Lung (tissue), 11 donors: ENCODE measurements at regions not wholly inside any gene's neighbourhood (a gene's known extent, or its start where the extent isn't known, plus 50 kb on each side); places are given as distances from the start of the nearest gene placed in this dataset.

Source experiments
- ATAC-seq: fragments of 200-7000 bp; cut with Tn5 transposase; one replicate; pipeline ENCODE4 v1.9.1; 2020; ENCODE audit warnings: moderate number of reproducible peaks; ENCODE audit not compliant: insufficient read depth, low FRiP score
- DNase-seq, 3 donors: peaks; one replicate each; pipeline ENCODE4 v3.0.0-alpha.2; 2013 to 2017
- H3K27ac ChIP-seq, 2 donors: one replicate each; pipeline ENCODE4 v1.5.1; 2013; ENCODE audit warnings: mild to moderate bottlenecking in 2 of 2, moderate library complexity in 2 of 2, control low read depth in 1 of 2, inconsistent platforms in 1 of 2, low read depth in 1 of 2, low read length in 1 of 2
- H3K27me3 ChIP-seq, 3 donors: one replicate each; pipeline ENCODE4 v1.5.1; 2013; ENCODE audit warnings: low read length in 2 of 3; ENCODE audit not compliant: control insufficient read depth in 3 of 3, insufficient read depth in 3 of 3
- H3K36me3 ChIP-seq, 4 donors: one replicate each; pipeline ENCODE4 v1.5.1; 2013; ENCODE audit warnings: low read length in 4 of 4, mild to moderate bottlenecking in 1 of 4, moderate library complexity in 1 of 4; ENCODE audit not compliant: control insufficient read depth in 4 of 4, insufficient read depth in 4 of 4
- H3K4me1 ChIP-seq, 5 donors: one replicate each; pipeline ENCODE4 v1.5.1; 2013; ENCODE audit warnings: low read length in 5 of 5, mild to moderate bottlenecking in 2 of 5, moderate library complexity in 1 of 5; ENCODE audit not compliant: control insufficient read depth in 5 of 5, insufficient read depth in 5 of 5
- H3K4me3 ChIP-seq: one replicate; pipeline ENCODE4 v1.5.1; 2013; ENCODE audit warnings: mild to moderate bottlenecking, control low read depth, moderate library complexity
- H3K9ac ChIP-seq, 2 donors: one replicate each; pipeline ENCODE4 v1.5.1; 2013; ENCODE audit warnings: low read length in 2 of 2, control low read depth in 1 of 2; ENCODE audit not compliant: insufficient read depth in 1 of 2
- H3K9me3 ChIP-seq, 4 donors: one replicate each; pipeline ENCODE4 v1.5.1; 2013; ENCODE audit warnings: low read length in 3 of 4, mild to moderate bottlenecking in 1 of 4, moderate library complexity in 1 of 4; ENCODE audit not compliant: control insufficient read depth in 4 of 4, insufficient read depth in 3 of 4
- WGBS, 2 donors: extraction: QIAGEN DNeasy Blood & Tissue Kit; methylation state at CpG; one replicate each; pipeline ENCODE4 v1.1.7; 2013; 5-methylcytosine and 5-hydroxymethylcytosine counted together
- TF ChIP-seq, protein P1 (sequence below): IDR thresholded peaks from 2 replicates; pipeline ENCODE4 v1.5.1; 2012; ENCODE audit warnings: mild to moderate bottlenecking; ENCODE audit errors: control extremely low read depth, extremely low read depth
- donor health status: control.
- donor health status: control.
- donor health status: Bipolar disorder and iron deficiency.
- donor health status: healthy.
- donor health status: DM: yes; HTN: yes; CAD: no.

DNA sequence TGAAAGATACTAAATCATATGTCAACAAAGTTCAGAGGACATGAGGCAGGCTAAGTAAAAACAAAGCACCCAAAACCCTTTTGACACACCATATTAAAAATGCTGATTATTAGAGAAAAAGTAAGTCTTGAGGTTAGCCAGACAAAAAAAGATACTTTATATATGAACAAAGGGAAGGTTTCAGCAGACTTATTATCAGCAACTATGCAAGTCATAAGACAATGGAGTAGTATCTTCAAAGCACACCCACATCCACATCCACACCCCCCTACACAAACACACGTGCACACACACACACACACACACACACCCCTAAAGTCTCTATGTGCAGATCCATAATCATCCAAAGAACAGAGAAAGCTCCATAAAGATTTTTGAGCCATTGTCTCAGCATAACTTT, 1373.9 kb upstream of the CELF2 start:
- Histone ChIP-seq H3K27me3 (no peaks in the 10 kb centered on the region), H3K27ac (no peak overlapping the region), H3K36me3 (no peaks in the 10 kb centered on the region), H3K9ac (no peak overlapping the region), H3K9me3 (no peaks in the 10 kb centered on the region), H3K4me3 (no peak overlapping the region), H3K4me1 (no peaks in the 10 kb centered on the region)
- TF ChIP-seq, protein P1, sequence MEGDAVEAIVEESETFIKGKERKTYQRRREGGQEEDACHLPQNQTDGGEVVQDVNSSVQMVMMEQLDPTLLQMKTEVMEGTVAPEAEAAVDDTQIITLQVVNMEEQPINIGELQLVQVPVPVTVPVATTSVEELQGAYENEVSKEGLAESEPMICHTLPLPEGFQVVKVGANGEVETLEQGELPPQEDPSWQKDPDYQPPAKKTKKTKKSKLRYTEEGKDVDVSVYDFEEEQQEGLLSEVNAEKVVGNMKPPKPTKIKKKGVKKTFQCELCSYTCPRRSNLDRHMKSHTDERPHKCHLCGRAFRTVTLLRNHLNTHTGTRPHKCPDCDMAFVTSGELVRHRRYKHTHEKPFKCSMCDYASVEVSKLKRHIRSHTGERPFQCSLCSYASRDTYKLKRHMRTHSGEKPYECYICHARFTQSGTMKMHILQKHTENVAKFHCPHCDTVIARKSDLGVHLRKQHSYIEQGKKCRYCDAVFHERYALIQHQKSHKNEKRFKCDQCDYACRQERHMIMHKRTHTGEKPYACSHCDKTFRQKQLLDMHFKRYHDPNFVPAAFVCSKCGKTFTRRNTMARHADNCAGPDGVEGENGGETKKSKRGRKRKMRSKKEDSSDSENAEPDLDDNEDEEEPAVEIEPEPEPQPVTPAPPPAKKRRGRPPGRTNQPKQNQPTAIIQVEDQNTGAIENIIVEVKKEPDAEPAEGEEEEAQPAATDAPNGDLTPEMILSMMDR: no peak
- 66 to 81% methylated on average over 1 of the region's 1 CpG for WGBS, 2 donors
- DNase-seq (no peak), ATAC-seq (no peak)

DNA sequence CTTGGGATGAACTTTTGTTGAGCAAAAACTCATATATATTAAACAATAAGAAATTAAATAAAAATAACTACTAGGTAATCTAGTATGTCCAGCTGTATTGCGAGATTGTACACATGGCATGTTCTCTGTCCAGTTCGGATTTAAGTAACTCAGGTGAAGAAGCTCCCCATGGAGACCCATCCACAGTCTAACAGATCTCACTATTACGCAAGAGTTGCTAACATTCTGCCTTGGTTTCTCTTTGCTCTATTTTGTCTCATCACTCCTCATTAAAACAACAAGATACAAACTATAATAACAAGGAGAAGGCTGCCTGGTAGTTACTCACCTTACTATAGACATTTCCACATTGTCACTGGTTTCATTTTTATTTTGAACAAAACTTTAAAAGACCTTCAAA, 1372.3 kb upstream of the CELF2 start:
- Histone ChIP-seq H3K4me1 (no peaks in the 10 kb centered on the region), H3K9ac (no peak overlapping the region), H3K27ac (no peak overlapping the region), H3K4me3 (no peak overlapping the region), H3K36me3 (no peaks in the 10 kb centered on the region), H3K27me3 (no peaks in the 10 kb centered on the region), H3K9me3 (no peaks in the 10 kb centered on the region)
- TF ChIP-seq, protein P1: no peak
- DNase-seq: no peak
- no peak for ATAC-seq
- WGBS, 2 donors: 89 to 91% methylated on average over 3 of the region's 3 CpGs

GRCh38 chr10:9645928-9646600, 1371.6 kb upstream of the CELF2 start:
- Histone ChIP-seq H3K27ac (no peak overlapping the region), H3K4me1 (no peaks in the 10 kb centered on the region), H3K36me3 (no peaks in the 10 kb centered on the region), H3K9ac (no peak overlapping the region), H3K27me3 (no peaks in the 10 kb centered on the region), H3K9me3 (no peaks in the 10 kb centered on the region), H3K4me3 (no peak overlapping the region)
- WGBS, 2 donors: 86 to 91% methylated on average over 2 of the region's 2 CpGs
- DNase-seq (no peak), ATAC-seq (no peak)
- TF ChIP-seq, protein P1: no peak

DNA sequence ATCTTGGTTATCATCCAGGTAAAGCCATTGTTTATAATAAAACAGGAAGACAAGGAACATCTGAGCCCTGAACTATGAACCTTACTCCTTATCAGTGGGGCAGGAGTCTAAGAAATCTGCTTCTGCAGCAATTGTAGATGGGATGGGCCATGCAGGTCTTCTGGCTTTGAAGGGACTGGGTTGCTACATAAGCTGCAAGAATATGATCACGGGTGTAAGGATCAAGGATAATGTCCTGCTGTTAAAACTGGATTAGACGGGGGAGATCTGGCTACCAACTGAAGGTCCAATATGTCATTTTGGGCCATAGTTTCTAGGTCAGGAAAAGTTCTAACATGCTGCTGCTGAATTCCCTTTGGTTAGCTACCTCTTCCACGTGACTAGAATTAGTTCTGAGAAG, 1363.4 kb upstream of the CELF2 start:
- H3K36me3 ChIP-seq: no peaks in the 10 kb centered on the region
- no peak for DNase-seq
- H3K4me1 ChIP-seq: peaks cover 0 to 11% (median 0%) of the 10 kb centered on the region in 5 donors
- H3K27ac ChIP-seq: no peak overlapping the region
- ATAC-seq: no peak
- TF ChIP-seq, protein P1: no peak
- 81 to 84% methylated on average over 3 of the region's 3 CpGs for WGBS, 2 donors
- no peak overlapping the region for H3K9ac ChIP-seq
- no peaks in the 10 kb centered on the region for H3K27me3 ChIP-seq
- H3K9me3 ChIP-seq: no peaks in the 10 kb centered on the region
- H3K4me3 ChIP-seq: no peak overlapping the region
